GM18867 (cell line): ENCODE measurements at regions not wholly inside any gene's neighbourhood (a gene's known extent, or its start where the extent isn't known, plus 50 kb on each side); places are given as distances from the start of the nearest gene placed in this dataset.

Experiments
- ATAC-seq: cut with Tn5 transposase; IDR thresholded peaks from one replicate; pipeline ENCODE4 v1.9.1; 2021; ENCODE audit warnings: mild to moderate bottlenecking, moderate library complexity; ENCODE audit not compliant: unreplicated experiment

- no peak for ATAC-seq
Observed at GRCh38 chr4:123913598-123913997, 517.0 kb downstream of the SPRY1 start.

GRCh38 chr4:123916821-123917220, 520.2 kb downstream of the SPRY1 start:
- no peak for ATAC-seq

GRCh38 chr4:123919576-123920098, 523.0 kb downstream of the SPRY1 start:
- no peak for ATAC-seq

GRCh38 chr4:123921339-123921738, 524.7 kb downstream of the SPRY1 start:
- no peak for ATAC-seq

GRCh38 chr4:123922847-123923246, 526.3 kb downstream of the SPRY1 start:
- ATAC-seq, result no peak

GRCh38 chr4:123924536-123924935, 527.9 kb downstream of the SPRY1 start:
- no peak for ATAC-seq

GRCh38 chr4:123929565-123929964, 533.0 kb downstream of the SPRY1 start:
- ATAC-seq, result no peak

GRCh38 chr4:123930996-123931395, 534.4 kb downstream of the SPRY1 start:
- ATAC-seq, result no peak

- no peak for ATAC-seq
Observed at GRCh38 chr4:123934096-123934495, 537.5 kb downstream of the SPRY1 start.

- ATAC-seq, result no peak
Observed at GRCh38 chr4:123936621-123937043, 540.0 kb downstream of the SPRY1 start.

GRCh38 chr4:123937581-123937980, 541.0 kb downstream of the SPRY1 start:
- no peak for ATAC-seq

GRCh38 chr4:123939621-123940020, 543.0 kb downstream of the SPRY1 start:
- no peak for ATAC-seq

GRCh38 chr4:123940604-123941003, 544.0 kb downstream of the SPRY1 start:
- ATAC-seq, result no peak

GRCh38 chr4:123941306-123941705, 544.7 kb downstream of the SPRY1 start:
- ATAC-seq, result no peak

- ATAC-seq, result no peak
Observed at GRCh38 chr4:123943976-123944375, 547.4 kb downstream of the SPRY1 start.

GRCh38 chr4:123945301-123945700, 548.7 kb downstream of the SPRY1 start:
- no peak for ATAC-seq

GRCh38 chr4:123950530-123950929, 553.9 kb downstream of the SPRY1 start:
- no peak for ATAC-seq

- no peak for ATAC-seq
Observed at GRCh38 chr4:123952530-123953274, 556.1 kb downstream of the SPRY1 start.

GRCh38 chr4:123953566-123953965, 557.0 kb downstream of the SPRY1 start:
- ATAC-seq, result no peak

- no peak for ATAC-seq
Observed at GRCh38 chr4:123954220-123954619, 557.6 kb downstream of the SPRY1 start.

GRCh38 chr4:123955167-123955800, 558.7 kb downstream of the SPRY1 start:
- ATAC-seq, result no peak

GRCh38 chr4:123956204-123956603, 559.6 kb downstream of the SPRY1 start:
- no peak for ATAC-seq
